GM12892 (cell line): ENCODE measurements at regions not wholly inside any gene's neighbourhood (a gene's known extent, or its start where the extent isn't known, plus 50 kb on each side); places are given as distances from the start of the nearest gene placed in this dataset.

Source experiments
- POLR2A ChIP-seq: IDR thresholded peaks from 2 replicates; pipeline ENCODE4 v1.6.1; 2011; ENCODE audit warnings: low read depth, low read length, control low read depth
- TAF1 ChIP-seq: IDR thresholded peaks from 2 replicates; pipeline ENCODE4 v1.6.1; 2011; ENCODE audit warnings: low read depth, mild to moderate bottlenecking, control low read depth, low read length, borderline replicate concordance

- TF ChIP-seq TAF1 (no peak), POLR2A (no peak)
These were observed 311.3 kb upstream of the ZMIZ1 start for GRCh38 chr10:78757344-78757925.
